Stomach (tissue), 8 donors: ENCODE measurements at regions not wholly inside any gene's neighbourhood (a gene's known extent, or its start where the extent isn't known, plus 50 kb on each side); places are given as distances from the start of the nearest gene placed in this dataset.
"Not testable (repeated sequence)": the region's sequence is repeated elsewhere in the genome, so short reads cannot be mapped to it uniquely, and the experiment has no call there.

Experiments used
- DNase-seq, 2 donors: peaks; one replicate each; pipeline versions ENCODE4 v3.0.0 to v3.0.0-alpha.2; 2013 to 2019
- H3K27ac ChIP-seq, 5 donors: fragments of 200-600 bp in 4 of 5; sonication (generic) in 4 of 5; one replicate each; pipeline ENCODE4 v1.5.1; 2013 to 2019; ENCODE audit warnings: mild to moderate bottlenecking in 1 of 5, moderate library complexity in 1 of 5
- H3K27me3 ChIP-seq, 3 donors: fragments of 200-600 bp; sonication (generic); one replicate each; pipeline ENCODE4 v1.5.1; 2017 to 2019; ENCODE audit warnings: mixed run types in 1 of 3
- H3K36me3 ChIP-seq, 4 donors: fragments of 200-600 bp; sonication (generic); 1 replicate in 3 of 4; 2 replicates in 1 of 4; pipeline ENCODE4 v1.5.1; 2016 to 2019
- H3K4me1 ChIP-seq, 4 donors: fragments of 200-600 bp; sonication (generic); one replicate each; pipeline ENCODE4 v1.5.1; 2016 to 2019
- H3K4me3 ChIP-seq, 4 donors: fragments of 200-600 bp; sonication (generic) in 3 of 4; one replicate each; pipeline ENCODE4 v1.5.1; 2016 to 2019; ENCODE audit warnings: mild to moderate bottlenecking in 1 of 4
- H3K9me3 ChIP-seq, 4 donors: fragments of 200-600 bp; sonication (generic); one replicate each; pipeline ENCODE4 v1.5.1; 2016 to 2019
- CTCF ChIP-seq, 7 experiments: fragments of 450-650 bp in 4 of 7; fragments of 200-600 bp in 3 of 7; sonication (generic) in 3 of 7; IDR thresholded peaks; one replicate each; pipeline ENCODE4 v1.5.1; 2016 to 2019; ENCODE audit warnings: antibody characterized with exemption in 7 of 7, control low read depth in 2 of 7, mild to moderate bottlenecking in 1 of 7
- EP300 ChIP-seq: sonication (generic); formaldehyde crosslinking; IDR thresholded peaks from one replicate; pipeline ENCODE4 v1.6.1; 2017; ENCODE audit warnings: antibody characterized with exemption
- POLR2A ChIP-seq, 4 donors: fragments of 450-650 bp; IDR thresholded peaks; one replicate each; pipeline ENCODE4 v1.6.1; 2016; ENCODE audit warnings: antibody characterized with exemption in 4 of 4, control low read depth in 2 of 4, mild to moderate bottlenecking in 1 of 4, moderate library complexity in 1 of 4
- POLR2AphosphoS5 ChIP-seq, 3 donors: sonication (generic); formaldehyde crosslinking; IDR thresholded peaks; one replicate each; pipeline ENCODE4 v1.6.1; 2016; ENCODE audit warnings: antibody characterized with exemption in 3 of 3
- WGBS, 5 donors: extraction: QIAGEN DNeasy Blood & Tissue Kit in 3 of 5; methylation state at CpG; one replicate each; pipeline versions ENCODE4 v1.1.5 to v1.1.7; 2013 to 2018; 5-methylcytosine and 5-hydroxymethylcytosine counted together
- intact Hi-C: fragments of 100-400 bp; cut with DNase I; formaldehyde crosslinking; loops from one replicate; pipeline ENCODE4 v1.15.1; 2023; ENCODE audit warnings: low total_unique reads
- donor health status: healthy with polysubstance abuse.
- donor health status: Bipolar disorder and iron deficiency.
- donor health status: healthy.

- Histone ChIP-seq H3K4me1 (no peaks in the 10 kb centered on the region), H3K27me3 (peaks cover 0 to 7% (median 0%) of the 10 kb centered on the region in 3 donors), H3K9me3 (peaks cover 0 to 28% (median 12%) of the 10 kb centered on the region in 4 donors), H3K4me3 (no peak overlapping the region), H3K36me3 (no peaks in the 10 kb centered on the region), H3K27ac (no peak overlapping the region)
- TF ChIP-seq EP300, result no peak
- TF ChIP-seq POLR2AphosphoS5 (IDR thresholded peaks at IDR 0.05), result no peak
- no peak for TF ChIP-seq POLR2A (IDR thresholded peaks at IDR 0.05)
- TF ChIP-seq CTCF (IDR thresholded peaks at IDR 0.05), result no peak
- no peak for DNase-seq
- intact Hi-C loops, result no loop called here
- WGBS, 5 donors, result 42 to 78% (median 54%) methylated on average over 1 of the region's 1 CpG
Measured at GRCh38 chrX:114181195-114181594, 402.7 kb upstream of the HTR2C start.

- peaks cover 0 to under 1% (median 0%) of the 10 kb centered on the region in 4 donors for H3K9me3 ChIP-seq
- H3K27ac ChIP-seq, result no peak overlapping the region
- H3K4me1 ChIP-seq, result no peaks in the 10 kb centered on the region
- intact Hi-C loops, result no loop called here
- TF ChIP-seq CTCF (IDR thresholded peaks at IDR 0.05) (no peak), EP300 (no peak), POLR2A (IDR thresholded peaks at IDR 0.05) (no peak), POLR2AphosphoS5 (IDR thresholded peaks at IDR 0.05) (no peak)
- H3K27me3 ChIP-seq, result no peaks in the 10 kb centered on the region
- WGBS, 5 donors, result 3 to 26% (median 17%) methylated on average over 2 of the region's 2 CpGs
- DNase-seq, result no peak
- H3K4me3 ChIP-seq, result no peak overlapping the region
- no peaks in the 10 kb centered on the region for H3K36me3 ChIP-seq
Measured at GRCh38 chrX:114178126-114178525, 405.8 kb upstream of the HTR2C start.

DNA sequence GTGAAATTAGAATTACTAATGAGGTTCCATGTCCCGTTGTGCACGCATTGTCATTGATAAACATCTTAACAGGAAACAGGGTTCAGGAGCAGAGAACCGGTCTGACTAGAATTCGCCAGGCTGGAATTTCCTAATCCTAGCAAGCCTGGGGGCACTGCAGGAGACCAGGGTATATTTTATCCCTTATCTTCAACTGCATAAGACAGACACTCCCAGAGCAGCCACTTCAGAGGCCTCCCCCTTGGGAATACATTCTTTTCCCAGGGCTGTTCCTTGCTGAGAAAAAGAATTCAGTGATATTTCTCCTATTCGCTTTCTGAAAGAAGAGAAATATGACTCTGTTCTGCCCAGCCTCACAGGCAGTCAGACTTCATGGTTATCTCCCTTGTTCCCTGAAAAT, 416.6 kb upstream of the HTR2C start:
- DNase-seq, H3K4me3 ChIP-seq, H3K36me3 ChIP-seq, intact Hi-C loops, H3K4me1 ChIP-seq, H3K27me3 ChIP-seq, H3K27ac ChIP-seq: not testable (repeated sequence)
- WGBS, 5 donors, result 51 to 87% (median 80%) methylated on average over 5 of the region's 5 CpGs
- H3K9me3 ChIP-seq, result peaks cover 0 to 21% (median 8%) of the 10 kb centered on the region in 4 donors

DNA sequence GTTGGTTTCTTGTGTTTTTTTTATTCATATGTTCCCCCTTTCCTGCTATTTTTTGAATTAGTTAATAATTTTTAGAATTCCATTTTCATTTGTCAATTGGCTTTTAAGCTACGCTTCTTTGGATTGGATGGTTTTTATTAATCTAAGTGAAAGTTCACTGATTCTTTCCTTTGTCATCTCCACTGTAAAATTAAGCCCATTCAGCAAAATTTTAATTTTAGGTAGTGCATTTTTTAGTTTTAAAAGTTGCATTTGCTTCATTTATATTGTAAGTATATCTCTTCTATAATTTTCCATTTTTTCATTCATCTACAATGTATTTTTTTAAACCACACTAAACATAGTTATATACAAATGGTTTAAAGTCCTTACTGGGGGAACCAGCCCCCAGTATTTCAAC, 417.3 kb upstream of the HTR2C start:
- intact Hi-C loops, result no loop called here
- DNase-seq, result no peak
- Histone ChIP-seq H3K9me3 (peaks cover 0 to 21% (median 8%) of the 10 kb centered on the region in 4 donors), H3K4me1 (no peaks in the 10 kb centered on the region), H3K4me3 (no peak overlapping the region), H3K27me3 (peaks cover 0 to 4% (median 0%) of the 10 kb centered on the region in 3 donors), H3K27ac (no peak overlapping the region), H3K36me3 (no peaks in the 10 kb centered on the region)
- TF ChIP-seq EP300 (no peak), CTCF (IDR thresholded peaks at IDR 0.05) (no peak), POLR2AphosphoS5 (IDR thresholded peaks at IDR 0.05) (no peak), POLR2A (IDR thresholded peaks at IDR 0.05) (no peak)
- 86 to 95% (median 91%) methylated on average over 1 of the region's 1 CpG for WGBS, 5 donors

GRCh38 chrX:114165537-114165936, 418.3 kb upstream of the HTR2C start:
- Histone ChIP-seq H3K9me3 (peaks cover 0 to 21% (median 8%) of the 10 kb centered on the region in 4 donors), H3K27me3 (peaks cover 0 to 4% (median 0%) of the 10 kb centered on the region in 3 donors), H3K4me1 (no peaks in the 10 kb centered on the region), H3K4me3 (no peak overlapping the region), H3K36me3 (no peaks in the 10 kb centered on the region), H3K27ac (no peak overlapping the region)
- WGBS, 5 donors, result 89 to 97% (median 92%) methylated on average over 3 of the region's 3 CpGs
- intact Hi-C loops, result no loop called here
- TF ChIP-seq POLR2AphosphoS5 (IDR thresholded peaks at IDR 0.05), result no peak
- no peak for TF ChIP-seq EP300
- TF ChIP-seq POLR2A (IDR thresholded peaks at IDR 0.05), result no peak
- no peak for TF ChIP-seq CTCF (IDR thresholded peaks at IDR 0.05)
- no peak for DNase-seq
